ENCODE measurements at regions not wholly inside any gene's neighbourhood (a gene's known extent, or its start where the extent isn't known, plus 50 kb on each side); places are given as distances from the start of the nearest gene placed in this dataset.

DNA sequence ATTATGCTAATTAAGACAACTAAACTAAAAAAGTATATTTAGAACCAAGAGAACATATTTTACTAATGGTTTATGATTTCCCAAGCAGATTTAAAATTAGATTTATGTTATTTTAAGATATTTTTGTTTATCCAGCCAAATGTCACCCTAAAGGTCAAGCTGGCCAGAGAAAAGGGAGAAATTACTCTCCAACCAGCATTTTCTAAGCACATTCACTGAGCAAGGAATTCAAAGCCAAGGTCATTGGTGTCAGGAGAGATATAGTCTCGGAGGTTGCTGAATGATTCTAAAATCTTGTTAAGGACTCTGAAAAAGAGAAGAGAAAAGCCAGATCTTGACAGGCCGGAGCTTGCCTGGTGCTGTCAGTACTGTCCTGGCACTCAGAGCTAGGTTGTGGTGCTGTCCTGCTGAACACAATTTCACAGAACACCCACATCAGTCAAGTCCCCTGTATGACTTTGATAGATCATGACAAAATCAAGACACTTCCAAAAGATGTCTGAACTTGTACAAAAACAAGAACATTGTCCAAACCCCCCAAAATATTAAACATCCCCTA lies 222.3 kb upstream of the SMLR1 start (continued):
- TF ChIP-seq ZNF316 (IDR thresholded peaks at IDR 0.05) = no peak
- no peak for TF ChIP-seq MAFG (tag; conservative IDR thresholded peaks at IDR 0.05)
- no peak for TF ChIP-seq TAF1 (IDR thresholded peaks at IDR 0.05; ENCODE audit: control insufficient read depth, extremely low read depth, insufficient read depth, low read length, severe bottlenecking)

DNA sequence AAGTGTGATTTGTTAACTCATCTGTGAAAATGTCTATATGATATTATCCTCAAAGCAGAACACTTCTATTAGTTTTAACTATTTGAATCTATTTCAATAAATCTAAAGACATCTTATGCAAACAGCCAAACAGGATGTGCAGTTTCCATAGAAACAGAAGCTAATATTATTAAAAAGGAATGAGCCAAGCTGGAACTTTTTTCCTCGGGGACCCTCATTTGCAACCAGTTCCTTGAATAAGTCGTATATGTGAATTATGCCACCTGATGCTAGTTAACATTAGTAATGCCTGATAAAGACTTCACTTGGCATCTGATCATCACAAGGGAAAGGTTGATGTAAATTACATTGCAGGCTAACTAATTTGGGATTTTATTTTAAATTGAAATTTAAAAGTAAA lies 216.9 kb upstream of the SMLR1 start:
- intact Hi-C loops (cut with micrococcal nuclease) = no loop called here
- no peak for DNase-seq (ENCODE audit: extremely low read depth in 1 of 4, low spot score in 3 of 4)

More for the DNA sequence above, 216.9 kb upstream of the SMLR1 start:
- Histone ChIP-seq H3K79me2 (ENCODE audit: control insufficient read depth, insufficient read depth, low read length) (no peaks in the 10 kb centered on the region), H3K36me3 (ENCODE audit: control insufficient read depth, insufficient read depth, low read length) (no peaks in the 10 kb centered on the region), H3K9me3 (replicated peaks; ENCODE audit: control insufficient read depth, insufficient read depth, low read depth, low read length) (no peaks in the 10 kb centered on the region), H3K4me1 (replicated peaks in 1 of 2; ENCODE audit: control insufficient read depth in 2 of 2, insufficient read depth in 2 of 2, low read length in 2 of 2) (no peaks in the 10 kb centered on the region), H3K27me3 (ENCODE audit: control insufficient read depth in 2 of 2, insufficient read depth in 2 of 2, low read length in 2 of 2) (no peaks in the 10 kb centered on the region), H3K9me1 (ENCODE audit: control insufficient read depth, insufficient read depth, low read length) (no peaks in the 10 kb centered on the region), H4K20me1 (replicated peaks; ENCODE audit: control insufficient read depth, insufficient read depth, low read length) (no peaks in the 10 kb centered on the region), H2AFZ (ENCODE audit: low read depth, low read length) (no peak overlapping the region), H3K9ac (ENCODE audit: insufficient read depth in 1 of 2, low read depth in 2 of 2, low read length in 2 of 2) (no peak overlapping the region), H3K4me3 (no peak overlapping the region), H3K27ac (ENCODE audit: extremely low read depth, low read depth, low read length) (no peak overlapping the region), H3K4me2 (ENCODE audit: insufficient read depth, low read length) (no peak overlapping the region)
- TF ChIP-seq, protein P1, sequence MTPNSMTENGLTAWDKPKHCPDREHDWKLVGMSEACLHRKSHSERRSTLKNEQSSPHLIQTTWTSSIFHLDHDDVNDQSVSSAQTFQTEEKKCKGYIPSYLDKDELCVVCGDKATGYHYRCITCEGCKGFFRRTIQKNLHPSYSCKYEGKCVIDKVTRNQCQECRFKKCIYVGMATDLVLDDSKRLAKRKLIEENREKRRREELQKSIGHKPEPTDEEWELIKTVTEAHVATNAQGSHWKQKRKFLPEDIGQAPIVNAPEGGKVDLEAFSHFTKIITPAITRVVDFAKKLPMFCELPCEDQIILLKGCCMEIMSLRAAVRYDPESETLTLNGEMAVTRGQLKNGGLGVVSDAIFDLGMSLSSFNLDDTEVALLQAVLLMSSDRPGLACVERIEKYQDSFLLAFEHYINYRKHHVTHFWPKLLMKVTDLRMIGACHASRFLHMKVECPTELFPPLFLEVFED (CRISPR knock-in tag; conservative IDR thresholded peaks at IDR 0.05) = no peak
- TF ChIP-seq FOXJ3 (CRISPR knock-in tag; IDR thresholded peaks at IDR 0.05) = no peak
- TF ChIP-seq ETV1 (tag; conservative IDR thresholded peaks at IDR 0.05; ENCODE audit: low read depth) = no peak
- no peak for TF ChIP-seq SREBF2 (CRISPR knock-in tag; IDR thresholded peaks at IDR 0.05)
- no peak for TF ChIP-seq GATAD2B (IDR thresholded peaks at IDR 0.05; ENCODE audit: borderline replicate concordance)
- TF ChIP-seq RNF2 (IDR thresholded peaks at IDR 0.05) = no peak
- no peak for TF ChIP-seq ZNF175 (CRISPR knock-in tag; IDR thresholded peaks at IDR 0.05; ENCODE audit: low read depth)
- no peak for TF ChIP-seq NR4A1 (CRISPR knock-in tag; IDR thresholded peaks at IDR 0.05)
- no peak for TF ChIP-seq NR4A1 (tag; IDR thresholded peaks at IDR 0.05)
- TF ChIP-seq, protein P2, sequence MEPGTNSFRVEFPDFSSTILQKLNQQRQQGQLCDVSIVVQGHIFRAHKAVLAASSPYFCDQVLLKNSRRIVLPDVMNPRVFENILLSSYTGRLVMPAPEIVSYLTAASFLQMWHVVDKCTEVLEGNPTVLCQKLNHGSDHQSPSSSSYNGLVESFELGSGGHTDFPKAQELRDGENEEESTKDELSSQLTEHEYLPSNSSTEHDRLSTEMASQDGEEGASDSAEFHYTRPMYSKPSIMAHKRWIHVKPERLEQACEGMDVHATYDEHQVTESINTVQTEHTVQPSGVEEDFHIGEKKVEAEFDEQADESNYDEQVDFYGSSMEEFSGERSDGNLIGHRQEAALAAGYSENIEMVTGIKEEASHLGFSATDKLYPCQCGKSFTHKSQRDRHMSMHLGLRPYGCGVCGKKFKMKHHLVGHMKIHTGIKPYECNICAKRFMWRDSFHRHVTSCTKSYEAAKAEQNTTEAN (CRISPR knock-in tag; IDR thresholded peaks at IDR 0.05) = no peak
- CTCF ChIA-PET (ENCODE audit: low intra/inter-chr PET ratio) = no interaction called here
- in situ Hi-C loops (cut with MboI) = no loop called here
- no TSS peak for BruUV-seq (replicated peaks)
- FAIRE-seq = no peak
- ATAC-seq = no peak
- POLR2A ChIA-PET = no interaction called here
- WGBS (ENCODE audit: insufficient coverage, low coverage, missing lambda C conversion rate) = 3% methylated on average over 2 of the region's 2 CpGs
